ENCODE measurements at regions not wholly inside any gene's neighbourhood (a gene's known extent, or its start where the extent isn't known, plus 50 kb on each side); places are given as distances from the start of the nearest gene placed in this dataset.

DNA sequence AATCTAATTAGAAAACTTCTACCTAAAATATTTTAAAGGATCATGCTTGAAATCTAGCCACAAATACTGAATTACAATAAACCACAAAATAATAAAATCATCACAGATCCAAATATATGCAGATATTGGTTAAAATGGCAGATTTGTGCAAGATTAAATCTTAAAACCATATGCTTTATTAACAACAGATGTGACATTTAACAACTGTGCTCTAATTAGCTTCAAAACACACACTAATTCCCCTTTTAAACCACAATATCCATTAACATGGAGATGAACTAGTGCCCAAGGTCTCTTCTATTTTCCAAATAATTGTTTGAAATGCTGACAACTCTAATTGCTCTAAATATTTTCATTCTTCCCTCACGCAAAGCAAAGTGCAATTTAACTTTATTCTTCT, 1530.3 kb downstream of the SI start:
- TF ChIP-seq, protein P1, sequence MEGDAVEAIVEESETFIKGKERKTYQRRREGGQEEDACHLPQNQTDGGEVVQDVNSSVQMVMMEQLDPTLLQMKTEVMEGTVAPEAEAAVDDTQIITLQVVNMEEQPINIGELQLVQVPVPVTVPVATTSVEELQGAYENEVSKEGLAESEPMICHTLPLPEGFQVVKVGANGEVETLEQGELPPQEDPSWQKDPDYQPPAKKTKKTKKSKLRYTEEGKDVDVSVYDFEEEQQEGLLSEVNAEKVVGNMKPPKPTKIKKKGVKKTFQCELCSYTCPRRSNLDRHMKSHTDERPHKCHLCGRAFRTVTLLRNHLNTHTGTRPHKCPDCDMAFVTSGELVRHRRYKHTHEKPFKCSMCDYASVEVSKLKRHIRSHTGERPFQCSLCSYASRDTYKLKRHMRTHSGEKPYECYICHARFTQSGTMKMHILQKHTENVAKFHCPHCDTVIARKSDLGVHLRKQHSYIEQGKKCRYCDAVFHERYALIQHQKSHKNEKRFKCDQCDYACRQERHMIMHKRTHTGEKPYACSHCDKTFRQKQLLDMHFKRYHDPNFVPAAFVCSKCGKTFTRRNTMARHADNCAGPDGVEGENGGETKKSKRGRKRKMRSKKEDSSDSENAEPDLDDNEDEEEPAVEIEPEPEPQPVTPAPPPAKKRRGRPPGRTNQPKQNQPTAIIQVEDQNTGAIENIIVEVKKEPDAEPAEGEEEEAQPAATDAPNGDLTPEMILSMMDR (IDR thresholded peaks at IDR 0.05; ENCODE audit: low read depth, low read length), result no peak
- Histone ChIP-seq H3K4me3 (ENCODE audit: low read depth, low read length) (no peak overlapping the region), H3K27me3 (0 out of 2 replicates have a peak, but pooled peaks cover 2% of the 10 kb centered on the region), H3K9me3 (no peaks in the 10 kb centered on the region), H3K36me3 (no peaks in the 10 kb centered on the region), H3K4me1 (no peaks in the 10 kb centered on the region)
- DNase-seq, result no peak

DNA sequence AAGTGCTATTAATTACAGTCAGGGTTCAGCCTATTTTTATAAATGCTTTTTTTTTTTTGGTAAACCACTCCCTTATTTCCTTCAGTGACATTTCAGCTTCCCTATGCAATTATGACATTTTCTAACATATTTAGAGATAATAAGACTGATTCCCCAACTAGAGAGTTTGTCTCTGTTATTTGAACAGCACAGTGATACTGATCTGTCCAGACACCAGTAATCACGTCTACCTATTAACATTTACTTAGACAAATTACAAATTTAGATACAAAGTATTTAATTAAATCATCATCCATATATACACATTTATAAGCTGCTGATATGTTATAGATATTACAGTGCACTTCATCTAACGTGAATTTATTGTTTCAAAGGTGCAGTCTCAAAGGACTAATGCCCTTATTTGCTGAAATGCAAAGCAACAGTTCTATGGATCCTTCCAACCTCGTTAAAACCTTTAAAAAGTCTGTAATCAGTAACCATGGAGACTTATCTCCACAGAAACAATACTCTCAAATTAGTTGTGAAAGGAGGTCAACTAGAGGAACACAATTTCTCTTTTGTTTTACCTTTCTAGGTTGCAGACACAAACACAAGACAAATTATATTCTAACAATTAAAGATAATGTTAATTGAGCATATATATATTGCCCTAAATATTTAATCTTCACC, 1531.1 kb downstream of the SI start:
- no peak overlapping the region for H3K4me3 ChIP-seq (ENCODE audit: low read depth, low read length)
- H3K4me1 ChIP-seq, result no peaks in the 10 kb centered on the region
- 0 out of 2 replicates have a peak, but pooled peaks cover 2% of the 10 kb centered on the region for H3K27me3 ChIP-seq
- no peaks in the 10 kb centered on the region for H3K9me3 ChIP-seq
- no peaks in the 10 kb centered on the region for H3K36me3 ChIP-seq
- TF ChIP-seq, protein P1 (IDR thresholded peaks at IDR 0.05; ENCODE audit: low read depth, low read length), result no peak
- no peak for DNase-seq

DNA sequence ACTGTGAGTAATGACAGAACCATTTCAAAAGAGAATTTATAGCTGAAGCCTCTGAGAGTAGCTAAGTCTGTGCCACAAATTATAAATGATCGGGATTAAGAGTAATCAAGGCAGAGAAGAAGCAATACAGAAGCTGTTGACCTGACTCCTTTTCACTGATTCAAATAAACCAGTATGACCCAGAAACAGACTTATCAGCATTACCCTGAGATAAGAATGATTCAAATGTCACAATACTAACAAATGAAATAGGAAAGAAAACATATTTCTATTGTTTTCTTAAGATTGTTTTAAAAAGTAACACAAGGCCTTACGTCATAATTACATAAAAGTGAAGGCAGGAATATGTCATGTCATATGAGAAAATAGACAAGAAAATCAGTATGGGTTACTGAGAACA, 1534.6 kb downstream of the SI start:
- H3K4me1 ChIP-seq, result no peaks in the 10 kb centered on the region
- no peak for DNase-seq
- TF ChIP-seq, protein P1 (IDR thresholded peaks at IDR 0.05; ENCODE audit: low read depth, low read length), result no peak
- H3K36me3 ChIP-seq, result no peaks in the 10 kb centered on the region
- no peak overlapping the region for H3K4me3 ChIP-seq (ENCODE audit: low read depth, low read length)
- H3K27me3 ChIP-seq, result 0 out of 2 replicates have a peak, but pooled peaks cover 2% of the 10 kb centered on the region
- no peaks in the 10 kb centered on the region for H3K9me3 ChIP-seq

- TF ChIP-seq, protein P1 (IDR thresholded peaks at IDR 0.05; ENCODE audit: low read depth, low read length), result no peak
- DNase-seq, result no peak
- H3K36me3 ChIP-seq, result no peaks in the 10 kb centered on the region
- H3K9me3 ChIP-seq, result no peaks in the 10 kb centered on the region
- 0 out of 2 replicates have a peak, but pooled peaks cover 2% of the 10 kb centered on the region for H3K27me3 ChIP-seq
- no peaks in the 10 kb centered on the region for H3K4me1 ChIP-seq
- no peak overlapping the region for H3K4me3 ChIP-seq (ENCODE audit: low read depth, low read length)
Observed at GRCh38 chr3:163541629-163542028, 1536.7 kb downstream of the SI start.

DNA sequence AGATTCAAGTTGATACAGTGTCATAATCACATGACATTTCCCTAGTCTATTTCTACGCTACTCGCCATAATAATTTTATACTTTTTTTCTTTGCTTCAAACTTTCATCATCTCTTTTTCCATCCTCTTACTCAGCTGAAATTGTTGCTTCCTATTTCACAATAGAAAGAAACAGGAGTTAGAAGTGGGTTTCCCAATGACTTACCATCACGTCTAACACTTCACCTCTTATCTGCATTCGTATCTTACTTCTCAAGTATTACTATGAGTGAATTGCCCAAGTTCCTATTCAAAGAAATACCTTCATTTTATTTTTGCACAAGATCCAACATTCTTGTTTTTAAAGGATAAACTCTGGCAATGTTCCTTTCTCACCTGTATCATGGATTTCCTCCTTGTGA, 1539.9 kb downstream of the SI start:
- Histone ChIP-seq H3K36me3 (no peaks in the 10 kb centered on the region), H3K4me1 (no peaks in the 10 kb centered on the region), H3K4me3 (ENCODE audit: low read depth, low read length) (no peak overlapping the region), H3K9me3 (no peaks in the 10 kb centered on the region), H3K27me3 (no peaks in the 10 kb centered on the region)
- DNase-seq, result no peak
- TF ChIP-seq, protein P1 (IDR thresholded peaks at IDR 0.05; ENCODE audit: low read depth, low read length), result no peak

- no peaks in the 10 kb centered on the region for H3K4me1 ChIP-seq
- H3K27me3 ChIP-seq, result no peaks in the 10 kb centered on the region
- no peaks in the 10 kb centered on the region for H3K36me3 ChIP-seq
- no peaks in the 10 kb centered on the region for H3K9me3 ChIP-seq
- TF ChIP-seq, protein P1 (IDR thresholded peaks at IDR 0.05; ENCODE audit: low read depth, low read length), result no peak
- H3K4me3 ChIP-seq (ENCODE audit: low read depth, low read length), result no peak overlapping the region
- DNase-seq, result no peak
Observed at GRCh38 chr3:163533381-163533780, 1544.9 kb downstream of the SI start.

All from BE2C (cell line).